ENCODE measurements at regions not wholly inside any gene's neighbourhood (a gene's known extent, or its start where the extent isn't known, plus 50 kb on each side); places are given as distances from the start of the nearest gene placed in this dataset.

GRCh38 chr1:244918421-244919319, 54.3 kb upstream of the HNRNPU start (continued):
- TF ChIP-seq GFI1B (tag by site-specific recombination; IDR thresholded peaks at IDR 0.05) (no peak), ZNF521 (tag by site-specific recombination; IDR thresholded peaks at IDR 0.05) (no peak), ZNF391 (tag by site-specific recombination; IDR thresholded peaks at IDR 0.05; ENCODE audit: borderline replicate concordance, low read depth) (0 out of 2 replicates have a peak, but pooled peaks have one; percentile 46), BCL11B (tag by site-specific recombination; IDR thresholded peaks at IDR 0.05; ENCODE audit: low read depth) (no peak), ZNF473 (tag by site-specific recombination; IDR thresholded peaks at IDR 0.05) (no peak), ATF2 (tag by site-specific recombination; IDR thresholded peaks at IDR 0.05; ENCODE audit: low read depth) (no peak), ZNF202 (tag by site-specific recombination; IDR thresholded peaks at IDR 0.05; ENCODE audit: borderline replicate concordance) (no peak), ZNF174 (tag by site-specific recombination; IDR thresholded peaks at IDR 0.05) (no peak), ZBTB20 (tag by site-specific recombination; IDR thresholded peaks at IDR 0.05) (peak; percentile 96), ZNF776 (tag by site-specific recombination; IDR thresholded peaks at IDR 0.05; ENCODE audit: borderline replicate concordance) (no peak), PRDM4 (tag by site-specific recombination; IDR thresholded peaks at IDR 0.05) (no peak), ZNF248 (tag by site-specific recombination; IDR thresholded peaks at IDR 0.05) (no peak), ZFP3 (tag by site-specific recombination; IDR thresholded peaks at IDR 0.05; ENCODE audit: low read depth) (no peak), ZNF146 (tag by site-specific recombination; IDR thresholded peaks at IDR 0.05) (0 out of 2 replicates have a peak, but pooled peaks have one; percentile 37), ELK4 (IDR thresholded peaks at IDR 0.05; ENCODE audit: borderline replicate concordance, low read depth, low read length) (no peak), ZNF654 (tag by site-specific recombination; IDR thresholded peaks at IDR 0.05; ENCODE audit: low read depth) (no peak), ZBTB17 (tag by site-specific recombination; IDR thresholded peaks at IDR 0.05) (peak; percentile 74), ZEB2 (tag by site-specific recombination; IDR thresholded peaks at IDR 0.05) (peak; percentile 90), GLIS1 (tag by site-specific recombination; IDR thresholded peaks at IDR 0.05) (peak; percentile 64), OVOL3 (tag by site-specific recombination; IDR thresholded peaks at IDR 0.05) (no peak), ZNF140 (tag by site-specific recombination; IDR thresholded peaks at IDR 0.05) (no peak), WT1 (tag by site-specific recombination; IDR thresholded peaks at IDR 0.05) (peak; percentile 38), RBAK (tag by site-specific recombination; IDR thresholded peaks at IDR 0.05) (no peak), ZNF292 (tag by site-specific recombination; IDR thresholded peaks at IDR 0.05; ENCODE audit: borderline replicate concordance, low read depth) (no peak), PRDM2 (tag by site-specific recombination; IDR thresholded peaks at IDR 0.05; ENCODE audit: borderline replicate concordance) (no peak), MZF1 (tag by site-specific recombination; IDR thresholded peaks at IDR 0.05; ENCODE audit: borderline replicate concordance) (no peak), ZNF19 (tag by site-specific recombination; IDR thresholded peaks at IDR 0.05; ENCODE audit: low read depth) (no peak), ZNF510 (tag by site-specific recombination; IDR thresholded peaks at IDR 0.05; ENCODE audit: insufficient replicate concordance) (no peak), ZNF37A (tag by site-specific recombination; IDR thresholded peaks at IDR 0.05) (no peak)

Data from HEK293 (cell line).